H1 (cell line): ENCODE measurements at regions not wholly inside any gene's neighbourhood (a gene's known extent, or its start where the extent isn't known, plus 50 kb on each side); places are given as distances from the start of the nearest gene placed in this dataset.

Experiments
- CTCF ChIP-seq, 3 experiments: IDR thresholded peaks; 1 replicate in 2 of 3; 2 replicates in 1 of 3; pipeline versions ENCODE4 v1.5.1 to v1.6.1; 2011; ENCODE audit warnings: low read length in 3 of 3, mild to moderate bottlenecking in 3 of 3, inconsistent platforms in 2 of 3, low read depth in 1 of 3, moderate library complexity in 1 of 3; ENCODE audit not compliant: insufficient read depth in 1 of 3; ENCODE audit errors: control extremely low read depth in 1 of 3
- EP300 ChIP-seq, 2 experiments: IDR thresholded peaks; 1 replicate in 1 of 2; 2 replicates in 1 of 2; pipeline ENCODE4 v1.6.1; 2011 to 2012; ENCODE audit warnings: low read depth in 2 of 2, low read length in 2 of 2, mild to moderate bottlenecking in 2 of 2, borderline replicate concordance in 1 of 2, inconsistent platforms in 1 of 2, moderate library complexity in 1 of 2
- JUND ChIP-seq: IDR thresholded peaks from 2 replicates; pipeline ENCODE4 v1.6.1; 2011; ENCODE audit warnings: mild to moderate bottlenecking, improper control_type of control experiment, low read length
- RAD21 ChIP-seq, 2 experiments: IDR thresholded peaks in 1 of 2; conservative IDR thresholded peaks in 1 of 2; 2 replicates each; pipeline ENCODE4 v1.6.1; 2011; ENCODE audit warnings: low read depth in 2 of 2, low read length in 2 of 2, improper control_type of control experiment in 1 of 2, inconsistent platforms in 1 of 2, mild to moderate bottlenecking in 1 of 2, moderate library complexity in 1 of 2
- TEAD4 ChIP-seq: IDR thresholded peaks from 2 replicates; pipeline ENCODE4 v1.6.1; 2012; ENCODE audit warnings: low read depth, low read length, inconsistent platforms, mixed read lengths

GRCh38 chr2:21633015-21633414, 509.2 kb downstream of the TDRD15 start:
- TF ChIP-seq JUND: no peak
- TF ChIP-seq TEAD4: no peak
- no peak for TF ChIP-seq EP300 (IDR thresholded peaks at IDR 0.05; ENCODE audit: borderline replicate concordance in 1 of 2, low read depth in 2 of 2, low read length in 2 of 2)
- no peak for TF ChIP-seq CTCF (IDR thresholded peaks at IDR 0.05; ENCODE audit: control extremely low read depth in 1 of 3, insufficient read depth in 1 of 3, low read depth in 1 of 3, low read length in 3 of 3)
- no peak for TF ChIP-seq RAD21 (IDR thresholded peaks at IDR 0.05 in 1 of 2, conservative IDR thresholded peaks at IDR 0.05 in 1 of 2; ENCODE audit: low read depth in 2 of 2, low read length in 2 of 2)
